ENCODE measurements at regions not wholly inside any gene's neighbourhood (a gene's known extent, or its start where the extent isn't known, plus 50 kb on each side); places are given as distances from the start of the nearest gene placed in this dataset.

GRCh38 chr3:88398581-88398980 lies 248.8 kb downstream of the C3orf38 start:
- no peaks in the 10 kb centered on the region for H3K4me1 ChIP-seq (ENCODE audit: control insufficient read depth in 2 of 3, insufficient read depth in 2 of 3, low read depth in 1 of 3, low read length in 3 of 3)
- no peak overlapping the region for H3K4me3 ChIP-seq (ENCODE audit: low read length in 3 of 3)
- intact Hi-C loops (cut with DNase I): no loop called here
- no peak overlapping the region for H3K9ac ChIP-seq (ENCODE audit: low read length in 3 of 3)
- no peak for FAIRE-seq
- no peak overlapping the region for H3K27ac ChIP-seq (ENCODE audit: low read depth in 2 of 2, low read length in 2 of 2)
- no peaks in the 10 kb centered on the region for H3K36me3 ChIP-seq (ENCODE audit: control insufficient read depth in 2 of 3, insufficient read depth in 3 of 3, low read length in 3 of 3)
- no peak for TF ChIP-seq CTCF (IDR thresholded peaks at IDR 0.05; ENCODE audit: borderline replicate concordance, extremely low read depth, insufficient read depth)
- no peaks in the 10 kb centered on the region for H3K27me3 ChIP-seq (ENCODE audit: control insufficient read depth, insufficient read depth, low read length)
- no peak for DNase-seq
- no peaks in the 10 kb centered on the region for H3K9me3 ChIP-seq (ENCODE audit: control insufficient read depth in 2 of 3, insufficient read depth in 1 of 3, low read length in 3 of 3)

GRCh38 chr3:88403319-88403718 lies 253.6 kb downstream of the C3orf38 start:
- Histone ChIP-seq H3K4me3 (ENCODE audit: low read length in 3 of 3) (no peak overlapping the region), H3K27me3 (ENCODE audit: control insufficient read depth, insufficient read depth, low read length) (no peaks in the 10 kb centered on the region), H3K9me3 (ENCODE audit: control insufficient read depth in 2 of 3, insufficient read depth in 1 of 3, low read length in 3 of 3) (no peaks in the 10 kb centered on the region), H3K27ac (ENCODE audit: low read depth in 2 of 2, low read length in 2 of 2) (no peak overlapping the region), H3K4me1 (ENCODE audit: control insufficient read depth in 2 of 3, insufficient read depth in 2 of 3, low read depth in 1 of 3, low read length in 3 of 3) (no peaks in the 10 kb centered on the region), H3K9ac (ENCODE audit: low read length in 3 of 3) (no peak overlapping the region), H3K36me3 (ENCODE audit: control insufficient read depth in 2 of 3, insufficient read depth in 3 of 3, low read length in 3 of 3) (no peaks in the 10 kb centered on the region)
- intact Hi-C loops (cut with DNase I): no loop called here
- DNase-seq (no peak), FAIRE-seq (no peak)
- TF ChIP-seq CTCF (IDR thresholded peaks at IDR 0.05; ENCODE audit: borderline replicate concordance, extremely low read depth, insufficient read depth): no peak

GRCh38 chr3:88408097-88408496 lies 258.3 kb downstream of the C3orf38 start:
- TF ChIP-seq CTCF (IDR thresholded peaks at IDR 0.05; ENCODE audit: borderline replicate concordance, extremely low read depth, insufficient read depth): no peak
- Histone ChIP-seq H3K4me3 (ENCODE audit: low read length in 3 of 3) (no peak overlapping the region), H3K27me3 (ENCODE audit: control insufficient read depth, insufficient read depth, low read length) (no peaks in the 10 kb centered on the region), H3K9ac (ENCODE audit: low read length in 3 of 3) (no peak overlapping the region), H3K4me1 (ENCODE audit: control insufficient read depth in 2 of 3, insufficient read depth in 2 of 3, low read depth in 1 of 3, low read length in 3 of 3) (no peaks in the 10 kb centered on the region), H3K9me3 (ENCODE audit: control insufficient read depth in 2 of 3, insufficient read depth in 1 of 3, low read length in 3 of 3) (no peaks in the 10 kb centered on the region), H3K36me3 (ENCODE audit: control insufficient read depth in 2 of 3, insufficient read depth in 3 of 3, low read length in 3 of 3) (no peaks in the 10 kb centered on the region), H3K27ac (ENCODE audit: low read depth in 2 of 2, low read length in 2 of 2) (no peak overlapping the region)
- intact Hi-C loops (cut with DNase I): no loop called here
- no peak for DNase-seq
- FAIRE-seq: no peak

- no peak for TF ChIP-seq CTCF (IDR thresholded peaks at IDR 0.05; ENCODE audit: borderline replicate concordance, extremely low read depth, insufficient read depth)
- H3K27me3 ChIP-seq (ENCODE audit: control insufficient read depth, insufficient read depth, low read length): no peaks in the 10 kb centered on the region
- no peaks in the 10 kb centered on the region for H3K9me3 ChIP-seq (ENCODE audit: control insufficient read depth in 2 of 3, insufficient read depth in 1 of 3, low read length in 3 of 3)
- H3K4me1 ChIP-seq (ENCODE audit: control insufficient read depth in 2 of 3, insufficient read depth in 2 of 3, low read depth in 1 of 3, low read length in 3 of 3): no peaks in the 10 kb centered on the region
- FAIRE-seq (no peak), DNase-seq (no peak)
- no peak overlapping the region for H3K9ac ChIP-seq (ENCODE audit: low read length in 3 of 3)
- no peak overlapping the region for H3K4me3 ChIP-seq (ENCODE audit: low read length in 3 of 3)
- H3K27ac ChIP-seq (ENCODE audit: low read depth in 2 of 2, low read length in 2 of 2): no peak overlapping the region
- intact Hi-C loops (cut with DNase I): no loop called here
- no peaks in the 10 kb centered on the region for H3K36me3 ChIP-seq (ENCODE audit: control insufficient read depth in 2 of 3, insufficient read depth in 3 of 3, low read length in 3 of 3)
These were observed 259.2 kb downstream of the C3orf38 start for GRCh38 chr3:88408935-88409334.
